PFSK-1 (cell line): ENCODE measurements at regions not wholly inside any gene's neighbourhood (a gene's known extent, or its start where the extent isn't known, plus 50 kb on each side); places are given as distances from the start of the nearest gene placed in this dataset.

ENCODE experiments used
- POLR2AphosphoS5 ChIP-seq: IDR thresholded peaks from 2 replicates; pipeline ENCODE4 v1.6.1; 2012; ENCODE audit warnings: low read depth, mild to moderate bottlenecking, control low read depth, low read length, moderate library complexity
- SIN3A ChIP-seq: IDR thresholded peaks from 2 replicates; pipeline ENCODE4 v1.6.1; 2012; ENCODE audit warnings: mild to moderate bottlenecking, low read length, moderate library complexity, borderline replicate concordance; ENCODE audit not compliant: insufficient read depth
- TAF1 ChIP-seq: IDR thresholded peaks from 2 replicates; pipeline ENCODE4 v1.6.1; 2012; ENCODE audit warnings: low read length, control low read depth, borderline replicate concordance; ENCODE audit not compliant: insufficient read depth
- TF ChIP-seq, protein P1 (sequence below), 2 experiments: IDR thresholded peaks; 2 replicates each; pipeline versions ENCODE4 v1.6.1 to v1.8.0; 2011 to 2012; ENCODE audit warnings: low read depth in 2 of 2, low read length in 2 of 2, control low read depth in 1 of 2, inconsistent platforms in 1 of 2, mild to moderate bottlenecking in 1 of 2, moderate library complexity in 1 of 2; ENCODE audit not compliant: insufficient read depth in 1 of 2

GRCh38 chr4:98803251-98803650, 125.7 kb downstream of the EIF4E start:
- TF ChIP-seq POLR2AphosphoS5 (no peak), SIN3A (no peak), TAF1 (no peak)
- TF ChIP-seq, protein P1, sequence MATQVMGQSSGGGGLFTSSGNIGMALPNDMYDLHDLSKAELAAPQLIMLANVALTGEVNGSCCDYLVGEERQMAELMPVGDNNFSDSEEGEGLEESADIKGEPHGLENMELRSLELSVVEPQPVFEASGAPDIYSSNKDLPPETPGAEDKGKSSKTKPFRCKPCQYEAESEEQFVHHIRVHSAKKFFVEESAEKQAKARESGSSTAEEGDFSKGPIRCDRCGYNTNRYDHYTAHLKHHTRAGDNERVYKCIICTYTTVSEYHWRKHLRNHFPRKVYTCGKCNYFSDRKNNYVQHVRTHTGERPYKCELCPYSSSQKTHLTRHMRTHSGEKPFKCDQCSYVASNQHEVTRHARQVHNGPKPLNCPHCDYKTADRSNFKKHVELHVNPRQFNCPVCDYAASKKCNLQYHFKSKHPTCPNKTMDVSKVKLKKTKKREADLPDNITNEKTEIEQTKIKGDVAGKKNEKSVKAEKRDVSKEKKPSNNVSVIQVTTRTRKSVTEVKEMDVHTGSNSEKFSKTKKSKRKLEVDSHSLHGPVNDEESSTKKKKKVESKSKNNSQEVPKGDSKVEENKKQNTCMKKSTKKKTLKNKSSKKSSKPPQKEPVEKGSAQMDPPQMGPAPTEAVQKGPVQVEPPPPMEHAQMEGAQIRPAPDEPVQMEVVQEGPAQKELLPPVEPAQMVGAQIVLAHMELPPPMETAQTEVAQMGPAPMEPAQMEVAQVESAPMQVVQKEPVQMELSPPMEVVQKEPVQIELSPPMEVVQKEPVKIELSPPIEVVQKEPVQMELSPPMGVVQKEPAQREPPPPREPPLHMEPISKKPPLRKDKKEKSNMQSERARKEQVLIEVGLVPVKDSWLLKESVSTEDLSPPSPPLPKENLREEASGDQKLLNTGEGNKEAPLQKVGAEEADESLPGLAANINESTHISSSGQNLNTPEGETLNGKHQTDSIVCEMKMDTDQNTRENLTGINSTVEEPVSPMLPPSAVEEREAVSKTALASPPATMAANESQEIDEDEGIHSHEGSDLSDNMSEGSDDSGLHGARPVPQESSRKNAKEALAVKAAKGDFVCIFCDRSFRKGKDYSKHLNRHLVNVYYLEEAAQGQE (IDR thresholded peaks at IDR 0.05; ENCODE audit: insufficient read depth in 1 of 2, low read depth in 2 of 2, low read length in 2 of 2), result no peak
